Esophagus muscularis mucosa (tissue), 3 donors: ENCODE measurements at regions not wholly inside any gene's neighbourhood (a gene's known extent, or its start where the extent isn't known, plus 50 kb on each side); places are given as distances from the start of the nearest gene placed in this dataset.

Experiments used
- POLR2A ChIP-seq: fragments of 450-650 bp; IDR thresholded peaks from one replicate; pipeline ENCODE4 v1.6.1; 2017; ENCODE audit warnings: antibody characterized with exemption, moderate library complexity, mild to moderate bottlenecking, low read depth
- POLR2AphosphoS5 ChIP-seq, 2 donors: sonication (generic); formaldehyde crosslinking; IDR thresholded peaks; one replicate each; pipeline ENCODE4 v1.6.1; 2017; ENCODE audit warnings: antibody characterized with exemption in 2 of 2
- TF ChIP-seq, protein P1 (sequence below), 3 experiments: fragments of 200-600 bp in 2 of 3; fragments of 450-650 bp in 1 of 3; sonication (generic) in 2 of 3; IDR thresholded peaks; one replicate each; pipeline ENCODE4 v1.5.1; 2017 to 2019; ENCODE audit warnings: antibody characterized with exemption in 3 of 3, mild to moderate bottlenecking in 2 of 3, moderate library complexity in 1 of 3

DNA sequence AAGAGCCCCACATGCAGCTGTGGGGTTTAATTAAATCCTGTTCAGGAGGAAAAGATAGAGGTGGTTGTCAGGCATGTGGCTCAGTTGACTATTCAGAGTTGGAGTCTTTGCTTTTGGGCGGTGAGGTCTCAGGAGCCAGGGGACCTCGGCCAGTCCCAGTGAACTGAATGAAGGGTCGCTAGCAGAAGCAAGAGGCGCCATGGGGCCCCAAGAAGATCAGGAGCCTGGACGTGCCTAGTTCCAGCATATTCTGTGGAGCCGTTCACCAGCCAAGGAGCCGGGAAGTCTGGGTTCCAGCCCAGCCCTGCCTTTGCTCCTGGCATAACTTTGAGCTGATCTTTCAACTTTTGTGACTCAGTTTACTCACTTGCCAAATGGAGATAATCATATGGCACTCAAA, 217.7 kb upstream of the IRF2BP2 start:
- TF ChIP-seq, protein P1, sequence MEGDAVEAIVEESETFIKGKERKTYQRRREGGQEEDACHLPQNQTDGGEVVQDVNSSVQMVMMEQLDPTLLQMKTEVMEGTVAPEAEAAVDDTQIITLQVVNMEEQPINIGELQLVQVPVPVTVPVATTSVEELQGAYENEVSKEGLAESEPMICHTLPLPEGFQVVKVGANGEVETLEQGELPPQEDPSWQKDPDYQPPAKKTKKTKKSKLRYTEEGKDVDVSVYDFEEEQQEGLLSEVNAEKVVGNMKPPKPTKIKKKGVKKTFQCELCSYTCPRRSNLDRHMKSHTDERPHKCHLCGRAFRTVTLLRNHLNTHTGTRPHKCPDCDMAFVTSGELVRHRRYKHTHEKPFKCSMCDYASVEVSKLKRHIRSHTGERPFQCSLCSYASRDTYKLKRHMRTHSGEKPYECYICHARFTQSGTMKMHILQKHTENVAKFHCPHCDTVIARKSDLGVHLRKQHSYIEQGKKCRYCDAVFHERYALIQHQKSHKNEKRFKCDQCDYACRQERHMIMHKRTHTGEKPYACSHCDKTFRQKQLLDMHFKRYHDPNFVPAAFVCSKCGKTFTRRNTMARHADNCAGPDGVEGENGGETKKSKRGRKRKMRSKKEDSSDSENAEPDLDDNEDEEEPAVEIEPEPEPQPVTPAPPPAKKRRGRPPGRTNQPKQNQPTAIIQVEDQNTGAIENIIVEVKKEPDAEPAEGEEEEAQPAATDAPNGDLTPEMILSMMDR (IDR thresholded peaks at IDR 0.05) = no peak
- TF ChIP-seq POLR2AphosphoS5 (IDR thresholded peaks at IDR 0.05) (no peak), POLR2A (no peak)
